GM12875 (cell line): ENCODE measurements at regions not wholly inside any gene's neighbourhood (a gene's known extent, or its start where the extent isn't known, plus 50 kb on each side); places are given as distances from the start of the nearest gene placed in this dataset.

Source experiments
- H3K4me3 ChIP-seq: one replicate; pipeline ENCODE4 v1.5.1; 2011; ENCODE audit warnings: low read depth, low read length, control low read depth
- TF ChIP-seq, protein P1 (sequence below): IDR thresholded peaks from 2 replicates; pipeline ENCODE4 v1.5.1; 2011; ENCODE audit warnings: low read depth, mild to moderate bottlenecking, control low read depth, inconsistent platforms, low read length, moderate library complexity, borderline replicate concordance; ENCODE audit not compliant: insufficient read depth

DNA sequence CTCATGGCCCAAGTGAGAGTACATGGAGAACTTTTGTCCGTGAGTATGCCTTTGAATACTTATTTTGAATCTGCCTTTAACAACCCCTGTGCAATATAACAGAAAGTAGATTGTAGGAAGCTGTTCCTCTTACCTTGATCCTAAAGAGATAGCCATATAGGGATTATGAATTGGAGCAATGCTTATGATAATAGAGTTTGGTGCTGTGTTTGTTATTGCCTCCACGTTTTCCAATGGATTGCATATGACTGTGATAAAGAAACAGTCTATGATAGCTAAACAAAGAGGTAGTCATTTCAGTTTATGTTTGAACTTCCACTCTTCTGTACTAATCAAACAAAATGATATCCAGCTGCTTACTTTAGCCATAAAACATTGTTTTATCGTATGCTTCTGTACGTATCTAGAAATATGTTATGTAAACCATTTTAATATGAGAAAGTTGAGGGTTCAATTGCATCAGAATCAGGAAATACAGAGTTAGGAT lies 199.6 kb upstream of the RGMB start:
- H3K4me3 ChIP-seq = no peak overlapping the region
- TF ChIP-seq, protein P1, sequence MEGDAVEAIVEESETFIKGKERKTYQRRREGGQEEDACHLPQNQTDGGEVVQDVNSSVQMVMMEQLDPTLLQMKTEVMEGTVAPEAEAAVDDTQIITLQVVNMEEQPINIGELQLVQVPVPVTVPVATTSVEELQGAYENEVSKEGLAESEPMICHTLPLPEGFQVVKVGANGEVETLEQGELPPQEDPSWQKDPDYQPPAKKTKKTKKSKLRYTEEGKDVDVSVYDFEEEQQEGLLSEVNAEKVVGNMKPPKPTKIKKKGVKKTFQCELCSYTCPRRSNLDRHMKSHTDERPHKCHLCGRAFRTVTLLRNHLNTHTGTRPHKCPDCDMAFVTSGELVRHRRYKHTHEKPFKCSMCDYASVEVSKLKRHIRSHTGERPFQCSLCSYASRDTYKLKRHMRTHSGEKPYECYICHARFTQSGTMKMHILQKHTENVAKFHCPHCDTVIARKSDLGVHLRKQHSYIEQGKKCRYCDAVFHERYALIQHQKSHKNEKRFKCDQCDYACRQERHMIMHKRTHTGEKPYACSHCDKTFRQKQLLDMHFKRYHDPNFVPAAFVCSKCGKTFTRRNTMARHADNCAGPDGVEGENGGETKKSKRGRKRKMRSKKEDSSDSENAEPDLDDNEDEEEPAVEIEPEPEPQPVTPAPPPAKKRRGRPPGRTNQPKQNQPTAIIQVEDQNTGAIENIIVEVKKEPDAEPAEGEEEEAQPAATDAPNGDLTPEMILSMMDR = no peak

DNA sequence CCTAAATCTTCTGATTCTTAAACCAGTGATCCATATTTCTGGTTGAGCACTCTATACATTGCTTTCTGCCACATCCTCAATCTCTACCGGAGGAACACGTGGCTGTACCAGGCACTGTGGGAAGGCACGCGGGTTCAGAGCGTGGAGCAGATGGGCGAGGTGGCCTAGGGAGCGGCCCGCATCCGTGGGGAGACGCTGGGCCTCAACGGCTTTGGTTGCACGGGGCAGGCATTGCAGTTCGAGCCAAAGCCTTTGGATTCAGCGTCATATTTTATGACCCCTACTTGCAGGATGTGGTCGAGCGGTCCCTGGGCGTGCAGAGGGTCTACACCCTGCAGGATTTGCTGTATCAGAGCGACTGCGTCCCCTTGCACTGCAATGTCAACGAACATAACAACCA lies 197.2 kb upstream of the RGMB start:
- H3K4me3 ChIP-seq = no peak overlapping the region
- TF ChIP-seq, protein P1 = no peak

DNA sequence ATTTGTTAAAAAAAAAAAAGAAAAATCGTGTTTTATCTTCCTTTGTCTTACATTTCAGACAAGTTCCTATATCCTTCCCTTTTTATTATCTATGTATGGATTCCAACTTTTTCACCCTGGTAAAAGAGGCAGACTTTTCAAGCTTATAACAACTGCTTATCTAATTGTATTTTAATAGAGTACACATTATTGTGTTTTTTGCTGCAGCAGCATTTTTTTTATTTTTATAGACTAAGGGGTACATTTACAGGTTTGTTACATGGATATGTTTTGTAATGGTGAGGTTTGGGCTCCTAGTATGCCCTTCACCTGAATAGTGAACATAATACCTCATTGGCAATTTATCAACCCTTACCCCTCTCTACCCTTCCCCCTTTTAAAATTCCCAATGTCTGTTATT lies 195.0 kb upstream of the RGMB start:
- TF ChIP-seq, protein P1 = no peak
- no peak overlapping the region for H3K4me3 ChIP-seq

DNA sequence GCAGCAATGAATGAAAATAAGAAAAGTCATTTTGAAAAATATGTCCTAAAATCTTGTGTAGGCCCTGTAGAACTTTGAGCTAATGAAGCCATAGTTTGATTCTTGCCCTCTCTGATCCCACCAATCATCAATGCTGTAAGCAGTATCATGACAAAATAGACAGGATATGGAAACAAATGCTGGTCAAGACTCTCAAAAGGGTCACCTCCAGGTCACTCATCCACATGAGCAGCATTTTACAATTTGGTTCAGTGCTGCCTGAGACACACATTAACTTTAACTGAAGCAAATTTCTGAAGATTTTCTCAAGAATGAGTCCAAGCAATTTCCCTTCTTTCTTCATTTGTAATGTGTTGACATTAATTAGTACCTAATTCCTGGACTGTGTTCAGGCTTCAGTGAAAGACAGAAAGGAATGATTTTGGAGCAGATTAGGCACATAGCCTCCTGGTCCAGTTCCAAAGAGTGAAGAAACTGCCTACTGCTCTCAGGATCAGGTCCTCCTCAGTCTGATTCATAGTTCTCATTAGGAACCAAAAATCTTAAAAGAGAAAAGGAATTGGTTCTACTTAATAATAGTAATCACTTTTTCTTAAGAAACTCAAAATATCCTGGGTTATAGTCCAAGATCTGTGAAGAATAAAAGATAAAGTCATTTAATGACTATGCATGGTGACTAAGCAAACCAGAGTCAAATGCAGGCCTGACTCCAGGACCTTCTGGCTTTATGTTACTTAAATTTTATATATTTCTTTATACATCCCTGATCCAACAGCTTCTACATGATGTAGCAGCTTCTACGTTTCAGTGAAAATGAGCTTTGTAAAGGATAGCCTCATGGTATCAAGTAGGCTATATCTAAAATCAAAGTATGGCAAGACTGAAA lies 192.1 kb upstream of the RGMB start:
- TF ChIP-seq, protein P1 = no peak
- no peak overlapping the region for H3K4me3 ChIP-seq

DNA sequence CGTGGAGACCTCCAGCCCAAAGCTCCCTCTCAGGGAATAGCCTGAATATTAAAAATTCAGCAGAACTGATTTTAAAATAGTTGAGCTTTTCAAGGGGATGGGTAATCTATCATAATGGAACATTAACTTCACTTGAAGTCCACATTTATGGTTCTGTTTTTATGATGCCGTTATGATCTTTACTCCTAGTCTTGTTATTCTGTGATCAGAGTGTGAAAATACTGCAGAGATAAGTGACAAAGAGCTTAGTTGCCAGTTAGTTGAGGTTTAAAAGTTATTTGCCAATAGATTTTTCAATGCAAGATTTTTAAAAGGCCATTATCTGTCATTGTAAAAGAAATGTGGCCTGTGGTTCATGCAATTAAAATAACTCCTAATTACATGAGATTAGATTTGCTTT lies 189.9 kb upstream of the RGMB start:
- TF ChIP-seq, protein P1 = no peak
- H3K4me3 ChIP-seq = no peak overlapping the region

DNA sequence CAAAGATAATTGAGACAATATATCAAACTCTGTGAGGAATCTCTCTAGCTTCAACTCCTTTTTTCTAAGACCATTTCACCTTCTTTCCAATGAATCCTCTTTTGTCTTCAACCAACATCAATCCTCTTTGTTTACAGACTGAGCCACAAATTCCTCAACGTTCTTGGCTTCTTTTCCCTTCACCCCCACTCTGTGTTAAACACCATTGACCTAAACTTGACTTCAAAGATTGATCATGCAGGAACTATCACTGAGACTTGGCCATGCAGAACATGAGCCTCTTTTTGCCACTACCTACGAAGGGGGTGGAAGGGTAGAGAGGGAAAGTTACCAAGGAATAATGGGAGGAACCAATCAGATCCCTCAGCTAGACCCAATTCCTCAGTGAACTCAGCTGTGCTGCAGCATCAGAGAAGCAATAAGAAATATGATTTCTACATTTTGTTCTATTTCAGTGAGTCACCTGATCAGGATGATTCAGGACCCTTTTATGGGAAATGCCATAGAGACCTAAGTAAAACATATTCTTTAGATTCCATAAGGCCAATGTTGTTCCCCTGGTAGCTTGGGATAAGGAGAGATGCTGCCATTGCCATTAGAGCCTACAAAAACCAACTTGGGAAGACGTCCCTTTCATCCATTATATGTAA lies 187.7 kb upstream of the RGMB start:
- H3K4me3 ChIP-seq = no peak overlapping the region
- TF ChIP-seq, protein P1 = no peak
